ENCODE measurements at regions not wholly inside any gene's neighbourhood (a gene's known extent, or its start where the extent isn't known, plus 50 kb on each side); places are given as distances from the start of the nearest gene placed in this dataset.
A peak's percentile ranks its signal among the peaks of the same experiment; 100 is the strongest.

- no peak for TF ChIP-seq SP1 (IDR thresholded peaks at IDR 0.05)
- no peak for TF ChIP-seq SP1 (CRISPR knock-in tag; IDR thresholded peaks at IDR 0.05)
- TF ChIP-seq TFAP4 (IDR thresholded peaks at IDR 0.05; ENCODE audit: borderline replicate concordance, low read depth) = peak; percentile 96
- TF ChIP-seq FOXA1 (IDR thresholded peaks at IDR 0.05) = no peak
- TF ChIP-seq FOXA1 (CRISPR knock-in tag; IDR thresholded peaks at IDR 0.05) = peak; percentile 94
- TF ChIP-seq GATAD2A (CRISPR knock-in tag; IDR thresholded peaks at IDR 0.05) = peak; percentile 79
- TF ChIP-seq MZF1 (CRISPR knock-in tag; IDR thresholded peaks at IDR 0.05; ENCODE audit: borderline replicate concordance) = no peak
- no peak for TF ChIP-seq SATB2 (CRISPR knock-in tag; IDR thresholded peaks at IDR 0.05)
- no peak for TF ChIP-seq GABPA (IDR thresholded peaks at IDR 0.05; ENCODE audit: low read depth, low read length)
- 0 out of 2 replicates have a peak, but pooled peaks have one; percentile 21 for TF ChIP-seq GABPA (CRISPR knock-in tag; IDR thresholded peaks at IDR 0.05; ENCODE audit: low read depth)
- TF ChIP-seq RXRB (CRISPR knock-in tag; IDR thresholded peaks at IDR 0.05; ENCODE audit: borderline replicate concordance) = peak; percentile 97
- TF ChIP-seq ARID4A (CRISPR knock-in tag; IDR thresholded peaks at IDR 0.05; ENCODE audit: borderline replicate concordance) = peak; percentile 55; the same call in 1 of the 2 replicates
- 0 out of 2 replicates have a peak, but pooled peaks have one; percentile 31 for TF ChIP-seq ZNF746 (CRISPR knock-in tag; IDR thresholded peaks at IDR 0.05)
- no peak for TF ChIP-seq THAP7 (CRISPR knock-in tag; IDR thresholded peaks at IDR 0.05)
- TF ChIP-seq ARID5B (CRISPR knock-in tag; IDR thresholded peaks at IDR 0.05) = peak; percentile 77
- no peak for TF ChIP-seq BORCS8-MEF2B (CRISPR knock-in tag; IDR thresholded peaks at IDR 0.05)
- 0 out of 2 replicates have a peak, but pooled peaks have one; percentile 38 for TF ChIP-seq MLX (CRISPR knock-in tag; IDR thresholded peaks at IDR 0.05)
- peak; percentile 39; the same call in 1 of the 2 replicates for TF ChIP-seq ZNF747 (CRISPR knock-in tag; IDR thresholded peaks at IDR 0.05; ENCODE audit: borderline replicate concordance)
- TF ChIP-seq MAF1 (CRISPR knock-in tag; IDR thresholded peaks at IDR 0.05; ENCODE audit: borderline replicate concordance) = no peak
- no peak for TF ChIP-seq ZNF616 (CRISPR knock-in tag; IDR thresholded peaks at IDR 0.05; ENCODE audit: low read depth)
- TF ChIP-seq KLF9 (CRISPR knock-in tag; IDR thresholded peaks at IDR 0.05; ENCODE audit: low read depth) = no peak
- TF ChIP-seq SMC3 (IDR thresholded peaks at IDR 0.05; ENCODE audit: low read length) = peak; percentile 34; the same call in 1 of the 2 replicates
- TF ChIP-seq ZNF460 (CRISPR knock-in tag; IDR thresholded peaks at IDR 0.05; ENCODE audit: borderline replicate concordance) = no peak
Measured at GRCh38 chr21:15221799-15222386, 157.1 kb upstream of the NRIP1 start (continued).
